ENCODE measurements at regions not wholly inside any gene's neighbourhood (a gene's known extent, or its start where the extent isn't known, plus 50 kb on each side); places are given as distances from the start of the nearest gene placed in this dataset.

- H3K27me3 ChIP-seq (ENCODE audit: insufficient read depth, low read depth, severe bottlenecking): no peaks in the 10 kb centered on the region
- H3K4me3 ChIP-seq (ENCODE audit: low read depth, low read length): no peak overlapping the region
- no peak for DNase-seq
- no peak overlapping the region for H3K27ac ChIP-seq
- no peaks in the 10 kb centered on the region for H3K36me3 ChIP-seq
- H3K9me3 ChIP-seq (ENCODE audit: severe bottlenecking): no peaks in the 10 kb centered on the region
- TF ChIP-seq, protein P1, sequence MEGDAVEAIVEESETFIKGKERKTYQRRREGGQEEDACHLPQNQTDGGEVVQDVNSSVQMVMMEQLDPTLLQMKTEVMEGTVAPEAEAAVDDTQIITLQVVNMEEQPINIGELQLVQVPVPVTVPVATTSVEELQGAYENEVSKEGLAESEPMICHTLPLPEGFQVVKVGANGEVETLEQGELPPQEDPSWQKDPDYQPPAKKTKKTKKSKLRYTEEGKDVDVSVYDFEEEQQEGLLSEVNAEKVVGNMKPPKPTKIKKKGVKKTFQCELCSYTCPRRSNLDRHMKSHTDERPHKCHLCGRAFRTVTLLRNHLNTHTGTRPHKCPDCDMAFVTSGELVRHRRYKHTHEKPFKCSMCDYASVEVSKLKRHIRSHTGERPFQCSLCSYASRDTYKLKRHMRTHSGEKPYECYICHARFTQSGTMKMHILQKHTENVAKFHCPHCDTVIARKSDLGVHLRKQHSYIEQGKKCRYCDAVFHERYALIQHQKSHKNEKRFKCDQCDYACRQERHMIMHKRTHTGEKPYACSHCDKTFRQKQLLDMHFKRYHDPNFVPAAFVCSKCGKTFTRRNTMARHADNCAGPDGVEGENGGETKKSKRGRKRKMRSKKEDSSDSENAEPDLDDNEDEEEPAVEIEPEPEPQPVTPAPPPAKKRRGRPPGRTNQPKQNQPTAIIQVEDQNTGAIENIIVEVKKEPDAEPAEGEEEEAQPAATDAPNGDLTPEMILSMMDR (IDR thresholded peaks at IDR 0.05; ENCODE audit: low read depth, low read length): no peak
These were observed 172.9 kb upstream of the MCHR2 start for GRCh38 chr6:100166956-100167355.

DNA sequence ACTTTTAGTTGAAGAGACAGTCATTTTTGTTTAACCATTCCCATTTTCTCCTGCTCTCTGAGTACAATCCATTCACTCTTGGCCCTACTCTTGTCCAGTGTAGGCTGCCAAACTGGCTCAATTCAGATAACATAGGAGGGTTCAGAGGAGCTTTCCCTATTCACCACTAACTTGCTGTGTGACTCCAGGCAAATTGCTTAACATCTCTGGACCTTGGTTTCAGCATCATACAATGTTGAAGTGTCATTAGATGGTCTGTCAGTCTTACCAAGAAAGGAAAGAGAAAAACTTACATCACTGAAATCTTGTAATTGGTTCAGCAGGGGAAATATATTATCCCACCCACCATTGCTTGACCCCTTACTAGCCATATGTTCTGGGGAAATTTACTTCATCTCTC, 171.4 kb upstream of the MCHR2 start:
- no peaks in the 10 kb centered on the region for H3K36me3 ChIP-seq
- TF ChIP-seq, protein P1 (IDR thresholded peaks at IDR 0.05; ENCODE audit: low read depth, low read length): no peak
- no peak overlapping the region for H3K27ac ChIP-seq
- no peak for DNase-seq
- H3K27me3 ChIP-seq (ENCODE audit: insufficient read depth, low read depth, severe bottlenecking): no peaks in the 10 kb centered on the region
- no peak overlapping the region for H3K4me3 ChIP-seq (ENCODE audit: low read depth, low read length)
- H3K9me3 ChIP-seq (ENCODE audit: severe bottlenecking): no peaks in the 10 kb centered on the region

GRCh38 chr6:100163035-100163434, 169.0 kb upstream of the MCHR2 start:
- Histone ChIP-seq H3K27me3 (ENCODE audit: insufficient read depth, low read depth, severe bottlenecking) (no peaks in the 10 kb centered on the region), H3K36me3 (no peaks in the 10 kb centered on the region), H3K4me3 (ENCODE audit: low read depth, low read length) (no peak overlapping the region), H3K9me3 (ENCODE audit: severe bottlenecking) (no peaks in the 10 kb centered on the region), H3K27ac (no peak overlapping the region)
- no peak for DNase-seq
- TF ChIP-seq, protein P1 (IDR thresholded peaks at IDR 0.05; ENCODE audit: low read depth, low read length): no peak

DNA sequence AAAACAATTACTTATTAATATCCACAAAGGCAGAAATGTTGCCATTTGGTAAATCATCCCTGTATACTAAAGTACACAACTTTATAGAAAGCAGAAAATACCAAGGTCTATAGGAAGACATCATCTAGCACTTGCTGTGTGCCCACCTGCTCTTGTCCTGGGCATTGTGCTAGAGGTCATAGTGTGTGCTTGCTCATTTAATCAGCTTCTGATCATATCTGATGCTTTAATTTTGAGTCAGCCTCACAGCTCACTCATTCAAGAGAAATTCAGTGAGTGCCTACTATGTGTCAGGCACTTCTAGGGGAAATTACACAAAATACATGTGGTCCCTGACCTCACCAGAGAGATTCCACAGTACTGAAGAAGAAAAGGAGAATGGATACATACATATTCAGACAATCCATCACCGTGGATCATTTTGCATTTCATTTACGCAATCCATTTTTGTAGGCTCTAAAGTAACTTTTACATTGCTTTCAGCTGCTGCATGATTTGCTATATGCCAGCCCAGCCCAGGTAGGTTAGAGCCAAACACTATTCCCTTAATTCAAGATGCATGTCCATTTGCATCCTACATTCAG, 167.9 kb upstream of the MCHR2 start:
- no peak for DNase-seq
- Histone ChIP-seq H3K4me3 (ENCODE audit: low read depth, low read length) (no peak overlapping the region), H3K27me3 (ENCODE audit: insufficient read depth, low read depth, severe bottlenecking) (no peaks in the 10 kb centered on the region), H3K9me3 (ENCODE audit: severe bottlenecking) (no peaks in the 10 kb centered on the region), H3K36me3 (no peaks in the 10 kb centered on the region), H3K27ac (no peak overlapping the region)
- TF ChIP-seq, protein P1 (IDR thresholded peaks at IDR 0.05; ENCODE audit: low read depth, low read length): no peak

- no peak for DNase-seq
- no peaks in the 10 kb centered on the region for H3K36me3 ChIP-seq
- H3K4me3 ChIP-seq (ENCODE audit: low read depth, low read length): no peak overlapping the region
- H3K27ac ChIP-seq: no peak overlapping the region
- no peaks in the 10 kb centered on the region for H3K27me3 ChIP-seq (ENCODE audit: insufficient read depth, low read depth, severe bottlenecking)
- no peaks in the 10 kb centered on the region for H3K9me3 ChIP-seq (ENCODE audit: severe bottlenecking)
- TF ChIP-seq, protein P1 (IDR thresholded peaks at IDR 0.05; ENCODE audit: low read depth, low read length): no peak
These were observed 166.9 kb upstream of the MCHR2 start for GRCh38 chr6:100160930-100161329.

GRCh38 chr6:100155141-100155540, 161.1 kb upstream of the MCHR2 start:
- no peak for DNase-seq
- H3K9me3 ChIP-seq (ENCODE audit: severe bottlenecking): no peaks in the 10 kb centered on the region
- no peak overlapping the region for H3K27ac ChIP-seq
- no peaks in the 10 kb centered on the region for H3K27me3 ChIP-seq (ENCODE audit: insufficient read depth, low read depth, severe bottlenecking)
- no peaks in the 10 kb centered on the region for H3K36me3 ChIP-seq
- TF ChIP-seq, protein P1 (IDR thresholded peaks at IDR 0.05; ENCODE audit: low read depth, low read length): no peak
- H3K4me3 ChIP-seq (ENCODE audit: low read depth, low read length): no peak overlapping the region
